K562 (cell line): ENCODE measurements at regions not wholly inside any gene's neighbourhood (a gene's known extent, or its start where the extent isn't known, plus 50 kb on each side); places are given as distances from the start of the nearest gene placed in this dataset.

Experiments used
- ATAC-seq: fragments of 200-7000 bp; cut with Tn5 transposase; 3 replicates; pipeline ENCODE4 v1.9.1; 2020; ENCODE audit warnings: moderate library complexity
- BruUV-seq: library from RNA; stranded (reverse); fragments of 400-500 nt; replicated peaks from 2 replicates; lab custom pipeline; 2021; lab: Mats Ljungman, UMichigan
- CTCF ChIA-PET: fragments of 300-600 bp; formaldehyde crosslinking; extraction: SDS; loops from one replicate; lab custom pipeline; 2021; ENCODE audit warnings: low intra/inter-chr PET ratio; lab: Yijun Ruan, JAX
- POLR2A ChIA-PET: fragments of 300-600, 350-650 bp; sonication (Branson Sonifier 250); formaldehyde crosslinking; extraction: SDS; loops from one replicate; lab custom pipeline; 2021; ENCODE audit warnings: antibody characterized with exemption, inconsistent platforms; lab: Yijun Ruan, JAX
- DNase-seq, 4 experiments: peaks; one replicate each; pipeline versions ENCODE4 v3.0.0 to v3.0.0-alpha.2; 2011 to 2018; ENCODE audit warnings: low spot score in 3 of 4, mixed read lengths in 3 of 4; ENCODE audit errors: extremely low read depth in 1 of 4
- FAIRE-seq: peaks from 2 replicates; lab custom pipeline; 2011; peaks lifted over from hg19 to GRCh38; lab: Jason Lieb, UNC
- H2AFZ ChIP-seq: 2 replicates; pipeline ENCODE4 v1.6.0; 2011; ENCODE audit warnings: low read depth, low read length, control low read depth, inconsistent platforms
- H3K27ac ChIP-seq: fragments of 200-600 bp; 3 replicates; pipeline ENCODE4 v1.8.0; 2011; ENCODE audit warnings: low read depth, mild to moderate bottlenecking, control low read depth, inconsistent platforms, low read length, moderate library complexity, mixed read lengths; ENCODE audit errors: extremely low read depth
- H3K27me3 ChIP-seq, 2 experiments: fragments of 300-600 bp in 1 of 2; 2 replicates in 1 of 2; 3 replicates in 1 of 2; pipeline versions ENCODE4 v1.6.0 to v1.8.0; 2011; ENCODE audit warnings: inconsistent platforms in 2 of 2, low read length in 2 of 2, mild to moderate bottlenecking in 1 of 2, mixed read lengths in 1 of 2, moderate library complexity in 1 of 2; ENCODE audit not compliant: control insufficient read depth in 2 of 2, insufficient read depth in 2 of 2
- H3K36me3 ChIP-seq: fragments of 300-600 bp; 3 replicates; pipeline ENCODE4 v1.8.0; 2011; ENCODE audit warnings: mild to moderate bottlenecking, low read length, inconsistent platforms; ENCODE audit not compliant: control insufficient read depth, insufficient read depth
- H3K4me1 ChIP-seq, 2 experiments: fragments of 200-600 bp in 1 of 2; replicated peaks in 1 of 2; 2 replicates in 1 of 2; 3 replicates in 1 of 2; pipeline versions ENCODE4 v1.5.1 to v1.8.0; 2011; ENCODE audit warnings: inconsistent platforms in 2 of 2, low read length in 2 of 2, mild to moderate bottlenecking in 1 of 2, mixed read lengths in 1 of 2, moderate library complexity in 1 of 2; ENCODE audit not compliant: control insufficient read depth in 2 of 2, insufficient read depth in 2 of 2
- H3K4me2 ChIP-seq: 2 replicates; pipeline ENCODE4 v1.6.1; 2011; ENCODE audit warnings: low read length, control low read depth, inconsistent platforms, mixed read lengths; ENCODE audit not compliant: insufficient read depth
- H3K4me3 ChIP-seq: fragments of 200-600 bp; sonication (generic), shearing (Covaris generic); 2 replicates; pipeline ENCODE4 v1.5.1; 2016; ENCODE audit warnings: control low read depth, inconsistent platforms
- H3K79me2 ChIP-seq: fragments of 200-600 bp; 3 replicates; pipeline ENCODE4 v1.8.0; 2011; ENCODE audit warnings: low read length, inconsistent platforms; ENCODE audit not compliant: control insufficient read depth, insufficient read depth
- H3K9ac ChIP-seq, 2 experiments: 2 replicates each; pipeline versions ENCODE4 v1.6.0 to v1.6.1; 2011; ENCODE audit warnings: low read depth in 2 of 2, low read length in 2 of 2, control low read depth in 1 of 2, inconsistent platforms in 1 of 2, mild to moderate bottlenecking in 1 of 2, mixed read lengths in 1 of 2; ENCODE audit not compliant: insufficient read depth in 1 of 2
- H3K9me1 ChIP-seq: one replicate; pipeline ENCODE4 v1.6.0; 2011; ENCODE audit warnings: inconsistent platforms, mild to moderate bottlenecking, low read length, moderate library complexity; ENCODE audit not compliant: control insufficient read depth, insufficient read depth
- H3K9me3 ChIP-seq: replicated peaks from 2 replicates; pipeline ENCODE4 v1.5.1; 2011; ENCODE audit warnings: low read depth, low read length, inconsistent platforms; ENCODE audit not compliant: control insufficient read depth, insufficient read depth
- H4K20me1 ChIP-seq: replicated peaks from 2 replicates; pipeline ENCODE4 v1.6.1; 2011; ENCODE audit warnings: low read length, inconsistent platforms, mixed read lengths; ENCODE audit not compliant: control insufficient read depth, insufficient read depth
- ADNP ChIP-seq: fragments of 200-800 bp; sonication (Bioruptor generic); IDR thresholded peaks from 2 replicates; pipeline ENCODE4 v1.6.1; 2016; ENCODE audit warnings: missing genetic modification characterization, missing compliant biosample characterization
- MYBL2 ChIP-seq, 2 experiments: fragments of 450-650 bp in 1 of 2; sonication (generic) in 1 of 2; formaldehyde crosslinking in 1 of 2; IDR thresholded peaks; 2 replicates each; pipeline versions ENCODE4 v1.6.1 to v1.8.1; 2017 to 2022; ENCODE audit warnings: borderline replicate concordance in 1 of 2, inconsistent platforms in 1 of 2, low read depth in 1 of 2, mild to moderate bottlenecking in 1 of 2, missing genetic modification reagents in 1 of 2, moderate library complexity in 1 of 2
- MYC ChIP-seq, 2 experiments: fragments of 250-450 bp in 1 of 2; sonication (Bioruptor Pico) in 1 of 2; IDR thresholded peaks; 2 replicates each; pipeline versions ENCODE4 v1.5.1 to v1.6.1; 2012 to 2021; ENCODE audit warnings: low read depth in 2 of 2, borderline replicate concordance in 1 of 2, improper control_type of control experiment in 1 of 2, low read length in 1 of 2, mild to moderate bottlenecking in 1 of 2, moderate library complexity in 1 of 2
- SRSF7 ChIP-seq: fragments of 200-400 bp; formaldehyde crosslinking; optimal IDR thresholded peaks from 2 replicates; pipeline ENCODE3; 2017; ENCODE audit warnings: mild to moderate bottlenecking, low read depth, low read length
- U2AF1 ChIP-seq: fragments of 200-400 bp; formaldehyde crosslinking; optimal IDR thresholded peaks from 2 replicates; pipeline ENCODE3; 2017; ENCODE audit warnings: mild to moderate bottlenecking, low read depth, low read length, moderate library complexity
- ZNF717 ChIP-seq: fragments of 250-450 bp; sonication (Bioruptor Pico); IDR thresholded peaks from 2 replicates; pipeline ENCODE4 v1.5.0; 2021
- WGBS: fragments of 100-300 bp; shearing (Covaris generic); methylation state at CpG from one replicate; pipeline ENCODE4 v1.1.6; 2016; ENCODE audit warnings: low coverage, mixed read lengths; ENCODE audit not compliant: insufficient coverage; ENCODE audit errors: missing lambda C conversion rate; 5-methylcytosine and 5-hydroxymethylcytosine counted together
- in situ Hi-C: fragments of 300-500 bp; cut with MboI; formaldehyde crosslinking; loops from 4 replicates; pipeline ENCODE4 v1.15.0; 2018; ENCODE audit warnings: inconsistent platforms, mixed read lengths
- intact Hi-C: fragments of 100-400 bp; cut with micrococcal nuclease; formaldehyde crosslinking; loops from 2 replicates; pipeline ENCODE4 v1.14.2; 2022
- TF ChIP-seq, protein P1 (sequence below): fragments of 450-650 bp; IDR thresholded peaks from 2 replicates; pipeline ENCODE4 v1.6.1; 2016; ENCODE audit warnings: low read depth
- TF ChIP-seq, protein P2 (sequence below), 2 experiments: fragments of 450-650 bp in 1 of 2; IDR thresholded peaks; 2 replicates each; pipeline ENCODE4 v1.6.1; 2011 to 2017; ENCODE audit warnings: low read depth in 2 of 2, antibody characterized with exemption in 1 of 2, borderline replicate concordance in 1 of 2, low read length in 1 of 2, mild to moderate bottlenecking in 1 of 2, mixed read lengths in 1 of 2; ENCODE audit not compliant: control insufficient read depth in 1 of 2

- BruUV-seq = no TSS peak
- CTCF ChIA-PET = no interaction called here
- no peaks in the 10 kb centered on the region for H3K4me1 ChIP-seq
- TF ChIP-seq, protein P1, sequence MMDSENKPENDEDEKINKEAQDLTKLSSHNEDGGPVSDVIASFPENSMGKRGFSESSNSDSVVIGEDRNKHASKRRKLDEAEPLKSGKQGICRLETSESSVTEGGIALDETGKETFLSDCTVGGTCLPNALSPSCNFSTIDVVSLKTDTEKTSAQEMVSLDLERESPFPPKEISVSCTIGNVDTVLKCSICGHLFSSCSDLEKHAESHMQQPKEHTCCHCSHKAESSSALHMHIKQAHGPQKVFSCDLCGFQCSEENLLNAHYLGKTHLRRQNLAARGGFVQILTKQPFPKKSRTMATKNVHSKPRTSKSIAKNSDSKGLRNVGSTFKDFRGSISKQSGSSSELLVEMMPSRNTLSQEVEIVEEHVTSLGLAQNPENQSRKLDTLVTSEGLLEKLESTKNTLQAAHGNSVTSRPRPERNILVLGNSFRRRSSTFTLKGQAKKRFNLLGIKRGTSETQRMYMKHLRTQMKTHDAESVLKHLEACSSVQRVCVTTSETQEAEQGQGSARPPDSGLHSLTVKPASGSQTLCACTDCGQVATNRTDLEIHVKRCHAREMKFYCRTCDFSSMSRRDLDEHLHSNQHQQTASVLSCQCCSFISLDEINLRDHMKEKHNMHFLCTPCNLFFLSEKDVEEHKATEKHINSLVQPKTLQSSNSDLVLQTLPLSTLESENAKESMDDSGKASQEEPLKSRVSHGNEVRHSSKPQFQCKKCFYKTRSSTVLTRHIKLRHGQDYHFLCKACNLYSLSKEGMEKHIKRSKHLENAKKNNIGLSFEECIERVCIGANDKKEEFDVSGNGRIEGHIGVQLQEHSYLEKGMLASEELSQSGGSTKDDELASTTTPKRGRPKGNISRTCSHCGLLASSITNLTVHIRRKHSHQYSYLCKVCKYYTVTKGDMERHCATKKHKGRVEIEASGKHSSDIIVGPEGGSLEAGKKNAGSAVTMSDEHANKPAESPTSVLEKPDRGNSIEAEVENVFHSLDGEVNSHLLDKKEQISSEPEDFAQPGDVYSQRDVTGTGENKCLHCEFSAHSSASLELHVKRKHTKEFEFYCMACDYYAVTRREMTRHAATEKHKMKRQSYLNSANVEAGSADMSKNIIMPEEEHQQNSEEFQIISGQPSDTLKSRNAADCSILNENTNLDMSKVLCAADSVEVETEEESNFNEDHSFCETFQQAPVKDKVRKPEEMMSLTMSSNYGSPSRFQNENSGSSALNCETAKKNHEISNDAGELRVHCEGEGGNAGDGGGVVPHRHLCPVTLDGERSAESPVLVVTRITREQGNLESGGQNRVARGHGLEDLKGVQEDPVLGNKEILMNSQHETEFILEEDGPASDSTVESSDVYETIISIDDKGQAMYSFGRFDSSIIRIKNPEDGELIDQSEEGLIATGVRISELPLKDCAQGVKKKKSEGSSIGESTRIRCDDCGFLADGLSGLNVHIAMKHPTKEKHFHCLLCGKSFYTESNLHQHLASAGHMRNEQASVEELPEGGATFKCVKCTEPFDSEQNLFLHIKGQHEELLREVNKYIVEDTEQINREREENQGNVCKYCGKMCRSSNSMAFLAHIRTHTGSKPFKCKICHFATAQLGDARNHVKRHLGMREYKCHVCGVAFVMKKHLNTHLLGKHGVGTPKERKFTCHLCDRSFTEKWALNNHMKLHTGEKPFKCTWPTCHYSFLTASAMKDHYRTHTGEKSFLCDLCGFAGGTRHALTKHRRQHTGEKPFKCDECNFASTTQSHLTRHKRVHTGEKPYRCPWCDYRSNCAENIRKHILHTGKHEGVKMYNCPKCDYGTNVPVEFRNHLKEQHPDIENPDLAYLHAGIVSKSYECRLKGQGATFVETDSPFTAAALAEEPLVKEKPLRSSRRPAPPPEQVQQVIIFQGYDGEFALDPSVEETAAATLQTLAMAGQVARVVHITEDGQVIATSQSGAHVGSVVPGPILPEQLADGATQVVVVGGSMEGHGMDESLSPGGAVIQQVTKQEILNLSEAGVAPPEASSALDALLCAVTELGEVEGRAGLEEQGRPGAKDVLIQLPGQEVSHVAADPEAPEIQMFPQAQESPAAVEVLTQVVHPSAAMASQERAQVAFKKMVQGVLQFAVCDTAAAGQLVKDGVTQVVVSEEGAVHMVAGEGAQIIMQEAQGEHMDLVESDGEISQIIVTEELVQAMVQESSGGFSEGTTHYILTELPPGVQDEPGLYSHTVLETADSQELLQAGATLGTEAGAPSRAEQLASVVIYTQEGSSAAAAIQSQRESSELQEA = no peak
- TF ChIP-seq MYC (IDR thresholded peaks at IDR 0.05; ENCODE audit: low read depth, low read length) = no peak
- no peak for TF ChIP-seq MYC (CRISPR knock-in tag; IDR thresholded peaks at IDR 0.05; ENCODE audit: borderline replicate concordance, low read depth)
- no peak for TF ChIP-seq SRSF7
- TF ChIP-seq ADNP = no peak
- no peak for TF ChIP-seq MYBL2 (IDR thresholded peaks at IDR 0.05; ENCODE audit: low read depth)
- TF ChIP-seq MYBL2 (CRISPR knock-in tag; IDR thresholded peaks at IDR 0.05; ENCODE audit: borderline replicate concordance) = no peak
- TF ChIP-seq, protein P2, sequence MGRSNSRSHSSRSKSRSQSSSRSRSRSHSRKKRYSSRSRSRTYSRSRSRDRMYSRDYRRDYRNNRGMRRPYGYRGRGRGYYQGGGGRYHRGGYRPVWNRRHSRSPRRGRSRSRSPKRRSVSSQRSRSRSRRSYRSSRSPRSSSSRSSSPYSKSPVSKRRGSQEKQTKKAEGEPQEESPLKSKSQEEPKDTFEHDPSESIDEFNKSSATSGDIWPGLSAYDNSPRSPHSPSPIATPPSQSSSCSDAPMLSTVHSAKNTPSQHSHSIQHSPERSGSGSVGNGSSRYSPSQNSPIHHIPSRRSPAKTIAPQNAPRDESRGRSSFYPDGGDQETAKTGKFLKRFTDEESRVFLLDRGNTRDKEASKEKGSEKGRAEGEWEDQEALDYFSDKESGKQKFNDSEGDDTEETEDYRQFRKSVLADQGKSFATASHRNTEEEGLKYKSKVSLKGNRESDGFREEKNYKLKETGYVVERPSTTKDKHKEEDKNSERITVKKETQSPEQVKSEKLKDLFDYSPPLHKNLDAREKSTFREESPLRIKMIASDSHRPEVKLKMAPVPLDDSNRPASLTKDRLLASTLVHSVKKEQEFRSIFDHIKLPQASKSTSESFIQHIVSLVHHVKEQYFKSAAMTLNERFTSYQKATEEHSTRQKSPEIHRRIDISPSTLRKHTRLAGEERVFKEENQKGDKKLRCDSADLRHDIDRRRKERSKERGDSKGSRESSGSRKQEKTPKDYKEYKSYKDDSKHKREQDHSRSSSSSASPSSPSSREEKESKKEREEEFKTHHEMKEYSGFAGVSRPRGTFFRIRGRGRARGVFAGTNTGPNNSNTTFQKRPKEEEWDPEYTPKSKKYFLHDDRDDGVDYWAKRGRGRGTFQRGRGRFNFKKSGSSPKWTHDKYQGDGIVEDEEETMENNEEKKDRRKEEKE (IDR thresholded peaks at IDR 0.05; ENCODE audit: borderline replicate concordance in 1 of 2, control insufficient read depth in 1 of 2, low read depth in 2 of 2, low read length in 1 of 2) = no peak
- TF ChIP-seq ZNF717 (CRISPR knock-in tag) = no peak
- no peak for TF ChIP-seq U2AF1
Observed at GRCh38 chr16:51224317-51224716, 73.2 kb upstream of the SALL1 start.

More at GRCh38 chr16:51224317-51224716, 73.2 kb upstream of the SALL1 start:
- H3K27me3 ChIP-seq = no peaks in the 10 kb centered on the region
- FAIRE-seq (no peak), ATAC-seq (no peak), DNase-seq (no peak)
- no peaks in the 10 kb centered on the region for H3K79me2 ChIP-seq
- no peaks in the 10 kb centered on the region for H4K20me1 ChIP-seq
- no peak overlapping the region for H3K27ac ChIP-seq
- no peak overlapping the region for H3K4me2 ChIP-seq
- H3K9me3 ChIP-seq = no peaks in the 10 kb centered on the region
- intact Hi-C loops (no loop called here), in situ Hi-C loops (no loop called here)
- H3K9ac ChIP-seq = no peak overlapping the region
- H2AFZ ChIP-seq = no peak overlapping the region
- POLR2A ChIA-PET = no interaction called here
- no peak overlapping the region for H3K4me3 ChIP-seq
- H3K9me1 ChIP-seq = no peaks in the 10 kb centered on the region
- WGBS = 4% methylated on average over 2 of the region's 2 CpGs
- H3K36me3 ChIP-seq = no peaks in the 10 kb centered on the region
